Mesendoderm (in vitro differentiated cells): ENCODE measurements at regions not wholly inside any gene's neighbourhood (a gene's known extent, or its start where the extent isn't known, plus 50 kb on each side); places are given as distances from the start of the nearest gene placed in this dataset.

Experiments used
- DNase-seq: peaks from one replicate; pipeline ENCODE4 v3.0.0; 2013
- H2AK5ac ChIP-seq: 2 replicates; pipeline ENCODE4 v1.6.1; 2013; ENCODE audit warnings: low read length, inconsistent platforms
- H2BK120ac ChIP-seq: 2 replicates; pipeline ENCODE4 v1.6.1; 2013; ENCODE audit warnings: low read depth, mild to moderate bottlenecking, low read length, moderate library complexity, mixed read lengths
- H2BK15ac ChIP-seq: replicated peaks from 2 replicates; pipeline ENCODE4 v1.6.1; 2013; ENCODE audit warnings: low read depth, mild to moderate bottlenecking, moderate library complexity
- H2BK5ac ChIP-seq: 2 replicates; pipeline ENCODE4 v1.6.1; 2013; ENCODE audit warnings: low read length, inconsistent platforms
- H3K18ac ChIP-seq: 2 replicates; pipeline ENCODE4 v1.6.1; 2013; ENCODE audit warnings: mild to moderate bottlenecking, low read length, mixed read lengths
- H3K23ac ChIP-seq: one replicate; pipeline ENCODE4 v1.6.1; 2013; ENCODE audit warnings: low read length
- H3K27ac ChIP-seq: 2 replicates; pipeline ENCODE4 v1.5.1; 2013; ENCODE audit warnings: low read depth, mild to moderate bottlenecking, inconsistent platforms, low read length, moderate library complexity
- H3K27me3 ChIP-seq: 2 replicates; pipeline ENCODE4 v1.6.1; 2013; ENCODE audit warnings: low read length, control low read depth, mild to moderate bottlenecking, inconsistent platforms; ENCODE audit not compliant: insufficient read depth, poor library complexity
- H3K36me3 ChIP-seq: 2 replicates; pipeline ENCODE4 v1.6.1; 2013; ENCODE audit warnings: low read length, inconsistent platforms; ENCODE audit not compliant: control insufficient read depth, insufficient read depth
- H3K4ac ChIP-seq: one replicate; pipeline ENCODE4 v1.6.1; 2013; ENCODE audit warnings: low read depth, mild to moderate bottlenecking, low read length, moderate library complexity
- H3K4me1 ChIP-seq: 2 replicates; pipeline ENCODE4 v1.6.1; 2013; ENCODE audit warnings: low read depth, low read length, inconsistent platforms; ENCODE audit not compliant: control insufficient read depth
- H3K4me2 ChIP-seq: 2 replicates; pipeline ENCODE4 v1.6.1; 2013; ENCODE audit warnings: low read length
- H3K4me3 ChIP-seq: 2 replicates; pipeline ENCODE4 v1.5.1; 2013; ENCODE audit warnings: mild to moderate bottlenecking, low read length
- H3K56ac ChIP-seq: one replicate; pipeline ENCODE4 v1.6.1; 2013; ENCODE audit warnings: low read length
- H3K79me1 ChIP-seq: 2 replicates; pipeline ENCODE4 v1.6.1; 2013; ENCODE audit warnings: low read length, inconsistent platforms
- H3K79me2 ChIP-seq: 2 replicates; pipeline ENCODE4 v1.6.1; 2013; ENCODE audit warnings: mild to moderate bottlenecking, low read length; ENCODE audit not compliant: control insufficient read depth, insufficient read depth
- H3K9ac ChIP-seq: 2 replicates; pipeline ENCODE4 v1.6.1; 2013; ENCODE audit warnings: low read length, inconsistent platforms
- H4K5ac ChIP-seq: one replicate; pipeline ENCODE4 v1.6.1; 2013; ENCODE audit warnings: low read length
- H4K8ac ChIP-seq: one replicate; pipeline ENCODE4 v1.6.1; 2013; ENCODE audit warnings: low read depth, mild to moderate bottlenecking, control low read depth, low read length, moderate library complexity
- WGBS: extraction: QIAGEN DNeasy Blood & Tissue Kit; methylation state at CpG from one replicate; pipeline ENCODE4 v1.1.7; 2013; ENCODE audit warnings: low lambda C conversion rate, missing lambda C conversion rate; ENCODE audit not compliant: insufficient coverage; ENCODE audit errors: extremely low coverage; 5-methylcytosine and 5-hydroxymethylcytosine counted together

- Histone ChIP-seq H3K27ac (no peak overlapping the region), H2BK5ac (no peak overlapping the region), H4K5ac (no peak overlapping the region), H3K4me3 (no peak overlapping the region), H3K79me2 (no peaks in the 10 kb centered on the region), H3K4me2 (no peak overlapping the region), H2BK15ac (no peak overlapping the region), H3K36me3 (no peaks in the 10 kb centered on the region), H2AK5ac (no peak overlapping the region), H3K23ac (no peak overlapping the region), H3K9ac (no peak overlapping the region), H3K79me1 (no peaks in the 10 kb centered on the region), H3K18ac (no peak overlapping the region), H3K4me1 (peaks cover 4% of the 10 kb centered on the region), H3K4ac (no peak overlapping the region), H4K8ac (no peak overlapping the region), H3K56ac (no peak overlapping the region), H3K27me3 (peaks cover 3% of the 10 kb centered on the region), H2BK120ac (no peak overlapping the region)
- no peak for DNase-seq
- no CpG with 5 or more reads among the region's 2 CpGs for WGBS
These were observed 106.4 kb upstream of the RASGRP1 start for GRCh38 chr15:38671006-38671387.

GRCh38 chr15:38671675-38672254 lies 107.2 kb upstream of the RASGRP1 start:
- Histone ChIP-seq H3K23ac (no peak overlapping the region), H3K56ac (no peak overlapping the region), H4K5ac (no peak overlapping the region), H2BK120ac (no peak overlapping the region), H3K9ac (no peak overlapping the region), H3K4me2 (no peak overlapping the region), H3K79me1 (no peaks in the 10 kb centered on the region), H3K27me3 (peaks cover 3% of the 10 kb centered on the region), H3K36me3 (no peaks in the 10 kb centered on the region), H3K18ac (no peak overlapping the region), H4K8ac (no peak overlapping the region), H2AK5ac (no peak overlapping the region), H3K27ac (no peak overlapping the region), H3K79me2 (no peaks in the 10 kb centered on the region), H3K4me1 (peaks cover 4% of the 10 kb centered on the region), H3K4me3 (no peak overlapping the region), H2BK5ac (no peak overlapping the region), H2BK15ac (no peak overlapping the region), H3K4ac (no peak overlapping the region)
- DNase-seq: no peak
- WGBS: no CpG with 5 or more reads among the region's 6 CpGs

GRCh38 chr15:38672273-38672672 lies 107.7 kb upstream of the RASGRP1 start:
- Histone ChIP-seq H3K23ac (no peak overlapping the region), H3K4ac (no peak overlapping the region), H3K27ac (no peak overlapping the region), H3K27me3 (peaks cover 3% of the 10 kb centered on the region), H3K79me2 (no peaks in the 10 kb centered on the region), H2BK120ac (no peak overlapping the region), H2BK15ac (no peak overlapping the region), H4K8ac (no peak overlapping the region), H3K4me3 (no peak overlapping the region), H3K79me1 (no peaks in the 10 kb centered on the region), H3K36me3 (no peaks in the 10 kb centered on the region), H3K4me2 (no peak overlapping the region), H3K18ac (no peak overlapping the region), H3K9ac (no peak overlapping the region), H4K5ac (no peak overlapping the region), H2BK5ac (no peak overlapping the region), H2AK5ac (no peak overlapping the region), H3K56ac (no peak overlapping the region), H3K4me1 (no peaks in the 10 kb centered on the region)
- no CpG with 5 or more reads among the region's 1 CpG for WGBS
- DNase-seq: no peak

GRCh38 chr15:38672814-38673670 lies 108.4 kb upstream of the RASGRP1 start:
- H4K8ac ChIP-seq: no peak overlapping the region
- no peak overlapping the region for H2BK120ac ChIP-seq
- H3K79me1 ChIP-seq: no peaks in the 10 kb centered on the region
- no peak overlapping the region for H4K5ac ChIP-seq
- H2AK5ac ChIP-seq: no peak overlapping the region
- H3K4me1 ChIP-seq: no peaks in the 10 kb centered on the region
- no peak overlapping the region for H3K56ac ChIP-seq
- no peak overlapping the region for H3K4ac ChIP-seq
- no CpG with 5 or more reads among the region's 14 CpGs for WGBS
- no peak overlapping the region for H2BK5ac ChIP-seq
- no peak overlapping the region for H2BK15ac ChIP-seq
- H3K36me3 ChIP-seq: no peaks in the 10 kb centered on the region
- DNase-seq: no peak
- no peak overlapping the region for H3K23ac ChIP-seq
- peaks cover 3% of the 10 kb centered on the region for H3K27me3 ChIP-seq
- H3K79me2 ChIP-seq: no peaks in the 10 kb centered on the region
- no peak overlapping the region for H3K4me2 ChIP-seq
- H3K9ac ChIP-seq: no peak overlapping the region
- no peak overlapping the region for H3K18ac ChIP-seq
- no peak overlapping the region for H3K4me3 ChIP-seq
- no peak overlapping the region for H3K27ac ChIP-seq

GRCh38 chr15:38674448-38674847 lies 109.8 kb upstream of the RASGRP1 start:
- no peak overlapping the region for H3K18ac ChIP-seq
- no peak overlapping the region for H4K8ac ChIP-seq

More at GRCh38 chr15:38674448-38674847, 109.8 kb upstream of the RASGRP1 start:
- no peaks in the 10 kb centered on the region for H3K79me2 ChIP-seq
- no peak overlapping the region for H3K56ac ChIP-seq
- H3K4me1 ChIP-seq: no peaks in the 10 kb centered on the region
- H3K4me3 ChIP-seq: no peak overlapping the region
- no peaks in the 10 kb centered on the region for H3K79me1 ChIP-seq
- H2BK15ac ChIP-seq: no peak overlapping the region
- H4K5ac ChIP-seq: no peak overlapping the region
- H2BK5ac ChIP-seq: no peak overlapping the region
- H3K27ac ChIP-seq: no peak overlapping the region
- H2BK120ac ChIP-seq: no peak overlapping the region
- no peak overlapping the region for H3K4ac ChIP-seq
- H3K4me2 ChIP-seq: no peak overlapping the region
- no peaks in the 10 kb centered on the region for H3K36me3 ChIP-seq
- no CpG with 5 or more reads among the region's 4 CpGs for WGBS
- H3K23ac ChIP-seq: no peak overlapping the region
- H3K27me3 ChIP-seq: peaks cover 3% of the 10 kb centered on the region
- DNase-seq: no peak
- H2AK5ac ChIP-seq: no peak overlapping the region
- no peak overlapping the region for H3K9ac ChIP-seq
